Activated B cell treated with CpG ODN at 0.5 μM for 24 hours (primary cell): ENCODE measurements at regions not wholly inside any gene's neighbourhood (a gene's known extent, or its start where the extent isn't known, plus 50 kb on each side); places are given as distances from the start of the nearest gene placed in this dataset.

Source experiments
- ATAC-seq: fragments of 200-7000 bp; cut with Tn5 transposase; one replicate; pipeline ENCODE4 v1.10.0; 2021; ENCODE audit warnings: low read depth, mild to moderate bottlenecking, moderate library complexity
- CTCF ChIA-PET: fragments of 350-600 bp; sonication (Branson Sonifier 250); formaldehyde crosslinking; loops from one replicate; lab custom pipeline; 2021; ENCODE audit warnings: antibody characterized with exemption; lab: Charles Lee
- POLR2A ChIA-PET: fragments of 350-600 bp; sonication (Branson Sonifier 250); formaldehyde crosslinking; loops from one replicate; lab custom pipeline; 2021; ENCODE audit warnings: antibody characterized with exemption; lab: Charles Lee
- DNase-seq: peaks from one replicate; pipeline ENCODE4 v3.0.0; 2022
- H3K27ac Mint-ChIP-seq: one replicate; pipeline ENCODE4 v1.8.0; 2020; ENCODE audit warnings: mixed read lengths
- H3K27me3 Mint-ChIP-seq: one replicate; pipeline ENCODE4 v1.8.0; 2021; ENCODE audit warnings: mixed read lengths
- H3K36me3 Mint-ChIP-seq: one replicate; pipeline ENCODE4 v1.8.0; 2021; ENCODE audit warnings: low read depth, mixed read lengths
- H3K4me1 Mint-ChIP-seq: one replicate; pipeline ENCODE4 v1.8.0; 2021; ENCODE audit warnings: mixed read lengths
- H3K4me3 Mint-ChIP-seq: one replicate; pipeline ENCODE4 v1.8.0; 2020; ENCODE audit warnings: mild to moderate bottlenecking, mixed read lengths
- H3K9me3 Mint-ChIP-seq: one replicate; pipeline ENCODE4 v1.8.0; 2020; ENCODE audit warnings: mixed read lengths
- intact Hi-C: fragments of 100-400 bp; cut with micrococcal nuclease; formaldehyde crosslinking; loops from one replicate; pipeline ENCODE4 v1.15.1; 2024
- TF ChIP-seq, protein P1 (sequence below): fragments of 200-600 bp; IDR thresholded peaks from one replicate; pipeline ENCODE4 v1.8.0; 2022; ENCODE audit warnings: antibody characterized with exemption, mild to moderate bottlenecking

DNA sequence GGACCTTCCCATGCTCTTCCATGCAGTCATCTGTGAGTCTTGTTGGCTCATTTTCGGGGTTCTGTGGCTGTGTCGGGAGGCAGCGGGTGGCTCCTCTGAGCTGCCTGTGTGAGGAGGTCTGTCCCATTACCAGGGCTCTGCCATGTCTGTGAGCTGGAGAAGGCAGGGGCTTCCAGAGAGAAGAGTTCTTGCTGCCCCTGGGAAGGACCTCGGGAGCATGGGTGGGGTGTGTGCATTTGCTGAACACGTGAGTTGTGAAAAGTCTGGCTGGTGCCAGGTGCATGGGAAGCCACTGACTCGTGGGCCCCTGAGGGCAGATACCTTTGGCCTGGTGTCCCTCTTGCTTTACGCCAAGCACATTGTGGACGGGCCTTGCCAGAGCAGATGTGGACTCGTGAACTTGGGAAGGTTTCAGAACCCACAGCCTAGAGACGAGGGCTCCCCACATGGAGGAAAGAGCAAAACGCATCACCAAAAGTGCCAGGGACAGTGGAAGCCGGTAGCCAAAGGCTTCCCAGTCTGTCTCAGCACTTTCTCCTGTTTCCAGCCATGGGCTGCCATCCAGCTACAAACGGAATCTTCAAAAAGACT is 1324.5 kb downstream of the BRD1 start:
- no peaks in the 10 kb centered on the region for H3K36me3 Mint-ChIP-seq
- ATAC-seq: no peak
- POLR2A ChIA-PET: no interaction called here
- no peaks in the 10 kb centered on the region for H3K4me1 Mint-ChIP-seq
- H3K9me3 Mint-ChIP-seq: no peaks in the 10 kb centered on the region
- intact Hi-C loops: no loop called here
- TF ChIP-seq, protein P1, sequence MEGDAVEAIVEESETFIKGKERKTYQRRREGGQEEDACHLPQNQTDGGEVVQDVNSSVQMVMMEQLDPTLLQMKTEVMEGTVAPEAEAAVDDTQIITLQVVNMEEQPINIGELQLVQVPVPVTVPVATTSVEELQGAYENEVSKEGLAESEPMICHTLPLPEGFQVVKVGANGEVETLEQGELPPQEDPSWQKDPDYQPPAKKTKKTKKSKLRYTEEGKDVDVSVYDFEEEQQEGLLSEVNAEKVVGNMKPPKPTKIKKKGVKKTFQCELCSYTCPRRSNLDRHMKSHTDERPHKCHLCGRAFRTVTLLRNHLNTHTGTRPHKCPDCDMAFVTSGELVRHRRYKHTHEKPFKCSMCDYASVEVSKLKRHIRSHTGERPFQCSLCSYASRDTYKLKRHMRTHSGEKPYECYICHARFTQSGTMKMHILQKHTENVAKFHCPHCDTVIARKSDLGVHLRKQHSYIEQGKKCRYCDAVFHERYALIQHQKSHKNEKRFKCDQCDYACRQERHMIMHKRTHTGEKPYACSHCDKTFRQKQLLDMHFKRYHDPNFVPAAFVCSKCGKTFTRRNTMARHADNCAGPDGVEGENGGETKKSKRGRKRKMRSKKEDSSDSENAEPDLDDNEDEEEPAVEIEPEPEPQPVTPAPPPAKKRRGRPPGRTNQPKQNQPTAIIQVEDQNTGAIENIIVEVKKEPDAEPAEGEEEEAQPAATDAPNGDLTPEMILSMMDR: no peak
- no peak overlapping the region for H3K27ac Mint-ChIP-seq
- no peak overlapping the region for H3K4me3 Mint-ChIP-seq
- CTCF ChIA-PET: no interaction called here
- H3K27me3 Mint-ChIP-seq: no peaks in the 10 kb centered on the region
- no peak for DNase-seq

DNA sequence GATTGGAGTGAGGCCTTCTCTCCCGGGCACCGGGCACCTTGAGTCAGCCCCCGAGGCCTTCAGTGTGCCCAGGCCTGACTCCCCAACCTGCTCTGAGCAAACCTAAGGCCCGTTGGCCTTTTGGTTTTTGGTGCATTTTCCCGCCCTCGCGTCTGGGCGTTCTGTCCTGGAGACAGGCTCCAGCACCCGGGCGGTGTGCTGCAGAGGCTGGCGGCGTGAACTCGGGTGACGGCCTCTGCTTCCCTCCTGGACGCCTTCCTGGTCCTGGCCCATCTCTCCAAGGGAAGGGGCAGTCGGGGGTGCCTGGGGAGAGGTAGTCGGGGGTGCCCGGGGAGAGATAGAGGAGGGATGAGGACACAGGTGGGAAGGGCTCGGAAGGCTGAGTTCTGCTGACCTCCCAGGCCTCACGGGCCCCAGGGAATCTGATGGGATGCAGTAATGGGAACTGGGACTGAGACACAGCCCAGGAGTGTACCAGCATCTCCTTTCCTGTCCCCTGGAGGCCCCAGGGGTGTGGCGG is 1326.4 kb downstream of the BRD1 start:
- ChIA-PET CTCF (no interaction called here), POLR2A (no interaction called here)
- DNase-seq (no peak), ATAC-seq (no peak)
- H3K9me3 Mint-ChIP-seq: no peaks in the 10 kb centered on the region
- H3K4me3 Mint-ChIP-seq: no peak overlapping the region
- H3K27ac Mint-ChIP-seq: no peak overlapping the region
- H3K36me3 Mint-ChIP-seq: no peaks in the 10 kb centered on the region
- H3K27me3 Mint-ChIP-seq: no peaks in the 10 kb centered on the region
- TF ChIP-seq, protein P1: no peak
- intact Hi-C loops: no loop called here
- H3K4me1 Mint-ChIP-seq: no peaks in the 10 kb centered on the region

DNA sequence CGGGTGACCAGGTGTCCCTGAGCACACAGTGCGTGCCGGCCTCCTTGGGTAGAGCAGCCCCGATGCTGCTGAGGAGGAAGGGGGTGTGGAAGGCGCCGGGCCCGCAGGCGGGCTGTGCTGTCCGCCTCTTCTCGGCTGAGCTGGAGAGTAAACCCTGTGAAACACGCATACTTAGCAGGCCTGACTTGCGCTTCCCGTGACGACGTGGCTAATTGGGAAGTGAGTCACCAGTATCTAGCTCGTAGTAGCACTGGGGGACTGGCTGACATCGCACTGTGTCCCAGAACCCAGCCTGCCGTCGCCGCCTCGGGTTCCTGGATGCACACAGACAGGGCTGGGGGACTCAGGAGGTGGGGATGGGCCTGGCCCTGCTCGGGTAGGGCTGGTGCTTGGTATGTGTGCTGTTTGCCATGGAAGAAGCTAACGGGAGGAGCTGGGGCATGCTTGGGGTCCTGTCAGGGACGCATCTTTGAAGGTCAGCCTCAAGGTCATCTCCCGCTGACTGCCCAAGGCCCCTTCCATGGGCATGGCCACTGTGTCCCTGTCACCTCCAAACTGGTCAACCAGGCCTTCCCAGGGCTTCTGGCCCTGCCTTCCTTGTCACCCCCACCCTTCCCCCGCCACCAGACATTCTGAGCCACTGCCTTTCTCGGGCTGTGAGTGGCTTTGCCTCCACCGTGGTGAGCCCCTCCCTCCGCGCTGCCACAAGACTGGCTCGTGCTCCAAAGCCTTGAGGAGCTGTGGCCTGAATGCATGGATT is 1327.0 kb downstream of the BRD1 start:
- H3K4me1 Mint-ChIP-seq: no peaks in the 10 kb centered on the region
- ATAC-seq (no peak), DNase-seq (no peak)
- ChIA-PET CTCF (no interaction called here), POLR2A (no interaction called here)
- no peaks in the 10 kb centered on the region for H3K9me3 Mint-ChIP-seq
- H3K4me3 Mint-ChIP-seq: no peak overlapping the region
- peaks cover 1% of the 10 kb centered on the region for H3K27me3 Mint-ChIP-seq
- intact Hi-C loops: no loop called here
- H3K36me3 Mint-ChIP-seq: no peaks in the 10 kb centered on the region
- TF ChIP-seq, protein P1: no peak
- H3K27ac Mint-ChIP-seq: no peak overlapping the region

DNA sequence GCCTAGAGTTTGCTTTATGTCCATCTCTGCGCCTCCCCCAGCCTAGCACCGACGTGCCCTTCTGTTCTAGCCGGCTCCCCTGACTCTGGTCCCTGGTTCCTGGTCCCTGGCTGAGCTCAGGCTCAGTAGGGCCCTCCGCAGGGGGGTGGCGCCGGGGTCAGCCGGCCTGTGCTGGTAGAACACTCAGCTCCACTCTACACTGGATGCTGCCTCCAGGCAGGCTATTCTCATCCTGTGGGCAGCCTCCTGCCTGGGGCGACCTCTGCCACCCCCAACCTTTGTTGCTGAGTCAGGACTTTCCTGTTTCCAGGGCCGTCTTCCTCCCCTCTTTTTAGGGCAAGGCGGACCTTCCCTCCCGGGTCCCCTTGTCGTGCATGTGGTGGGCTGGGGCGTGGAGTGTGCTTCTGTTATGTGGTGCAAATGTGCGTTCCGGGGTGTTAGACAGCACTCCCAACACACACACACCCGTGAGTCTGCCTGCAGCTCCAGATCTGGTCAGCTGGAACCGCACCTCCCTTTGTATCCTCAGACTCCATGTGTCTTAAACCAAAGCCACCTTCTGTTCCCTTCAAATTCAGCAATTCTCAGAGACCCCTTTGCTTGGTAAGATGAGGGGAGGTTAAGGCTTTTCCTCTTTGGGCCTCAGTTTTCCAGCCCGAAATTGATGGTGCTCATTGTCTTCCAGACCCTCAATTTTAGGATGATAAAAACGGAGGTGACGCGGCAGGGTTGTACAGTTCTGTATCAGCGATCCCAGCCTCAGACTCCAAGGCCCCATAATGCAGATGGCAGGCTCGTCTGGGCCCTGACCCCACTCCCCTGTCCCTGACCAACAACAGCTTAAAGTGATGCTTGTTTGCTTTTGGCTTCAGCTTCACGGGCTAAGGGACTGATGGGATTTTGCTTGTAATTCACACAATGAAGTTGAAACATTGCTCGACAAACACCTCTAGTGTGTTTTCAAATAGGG is 1327.9 kb downstream of the BRD1 start:
- no peaks in the 10 kb centered on the region for H3K9me3 Mint-ChIP-seq
- TF ChIP-seq, protein P1: no peak
- ATAC-seq (no peak), DNase-seq (no peak)
- H3K36me3 Mint-ChIP-seq: no peaks in the 10 kb centered on the region
- POLR2A ChIA-PET: no interaction called here
- peaks cover 9% of the 10 kb centered on the region for H3K27me3 Mint-ChIP-seq
- no peaks in the 10 kb centered on the region for H3K4me1 Mint-ChIP-seq
- H3K4me3 Mint-ChIP-seq: no peak overlapping the region
- no peak overlapping the region for H3K27ac Mint-ChIP-seq
- intact Hi-C loops: no loop called here
- CTCF ChIA-PET: no interaction called here
